Activated B cell treated with CpG ODN at 0.5 μM for 24 hours (primary cell): ENCODE measurements at regions not wholly inside any gene's neighbourhood (a gene's known extent, or its start where the extent isn't known, plus 50 kb on each side); places are given as distances from the start of the nearest gene placed in this dataset.

Experiments
- ATAC-seq: fragments of 200-7000 bp; cut with Tn5 transposase; one replicate; pipeline ENCODE4 v1.10.0; 2021; ENCODE audit warnings: low read depth, mild to moderate bottlenecking, moderate library complexity
- CTCF ChIA-PET: fragments of 350-600 bp; sonication (Branson Sonifier 250); formaldehyde crosslinking; loops from one replicate; lab custom pipeline; 2021; ENCODE audit warnings: antibody characterized with exemption; lab: Charles Lee
- POLR2A ChIA-PET: fragments of 350-600 bp; sonication (Branson Sonifier 250); formaldehyde crosslinking; loops from one replicate; lab custom pipeline; 2021; ENCODE audit warnings: antibody characterized with exemption; lab: Charles Lee
- DNase-seq: peaks from one replicate; pipeline ENCODE4 v3.0.0; 2022
- H3K27ac Mint-ChIP-seq: one replicate; pipeline ENCODE4 v1.8.0; 2020; ENCODE audit warnings: mixed read lengths
- H3K27me3 Mint-ChIP-seq: one replicate; pipeline ENCODE4 v1.8.0; 2021; ENCODE audit warnings: mixed read lengths
- H3K36me3 Mint-ChIP-seq: one replicate; pipeline ENCODE4 v1.8.0; 2021; ENCODE audit warnings: low read depth, mixed read lengths
- H3K4me1 Mint-ChIP-seq: one replicate; pipeline ENCODE4 v1.8.0; 2021; ENCODE audit warnings: mixed read lengths
- H3K4me3 Mint-ChIP-seq: one replicate; pipeline ENCODE4 v1.8.0; 2020; ENCODE audit warnings: mild to moderate bottlenecking, mixed read lengths
- H3K9me3 Mint-ChIP-seq: one replicate; pipeline ENCODE4 v1.8.0; 2020; ENCODE audit warnings: mixed read lengths
- CTCF ChIP-seq: fragments of 200-600 bp; IDR thresholded peaks from one replicate; pipeline ENCODE4 v1.8.0; 2022; ENCODE audit warnings: antibody characterized with exemption, mild to moderate bottlenecking
- intact Hi-C: fragments of 100-400 bp; cut with micrococcal nuclease; formaldehyde crosslinking; loops from one replicate; pipeline ENCODE4 v1.15.1; 2024

DNA sequence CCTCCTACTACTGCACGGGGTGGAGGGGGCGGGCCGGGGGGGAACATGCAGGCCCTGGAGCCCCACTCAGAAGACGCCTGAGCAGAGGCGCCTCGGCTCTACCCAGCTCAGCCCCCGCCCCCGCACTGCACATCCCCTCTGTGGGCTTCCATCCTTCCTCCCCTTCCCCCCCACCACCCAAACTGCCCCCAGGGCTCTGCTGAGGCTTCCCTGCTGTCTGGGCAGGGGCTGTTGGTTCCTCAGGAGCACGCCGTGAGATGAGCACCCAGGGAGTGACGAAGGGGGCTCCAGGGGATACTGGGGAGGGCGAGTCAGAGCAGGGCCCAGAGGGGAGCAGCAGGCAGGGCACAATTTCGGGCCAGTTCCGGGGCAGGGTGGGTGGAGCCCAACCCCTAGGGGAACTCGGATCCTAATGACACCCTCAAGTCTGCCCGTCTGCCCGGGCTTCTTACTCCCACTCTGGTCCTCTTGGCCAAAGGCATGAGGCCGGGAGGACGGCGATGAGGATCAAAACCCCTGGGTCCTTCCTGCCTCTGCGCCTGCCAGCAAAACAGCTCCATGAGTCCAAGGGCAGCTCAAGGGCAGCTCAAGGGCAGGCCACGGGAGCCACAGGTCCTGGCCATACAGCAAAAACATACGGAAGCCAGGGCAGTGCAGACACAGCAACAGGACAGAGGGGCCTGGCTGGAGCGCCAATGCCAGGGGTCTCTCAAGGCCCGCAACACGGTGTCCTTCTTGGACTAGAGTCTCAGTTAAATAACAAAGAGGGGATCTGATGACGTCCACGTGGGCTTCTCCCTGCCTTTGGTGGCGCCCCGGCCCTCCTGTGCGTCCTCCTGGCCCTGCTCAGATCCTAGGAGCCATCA, 200.9 kb downstream of the AUH start:
- no peak overlapping the region for H3K4me3 Mint-ChIP-seq
- no peaks in the 10 kb centered on the region for H3K36me3 Mint-ChIP-seq
- H3K9me3 Mint-ChIP-seq: no peaks in the 10 kb centered on the region
- H3K27ac Mint-ChIP-seq: no peak overlapping the region
- DNase-seq (no peak), ATAC-seq (no peak)
- ChIA-PET CTCF (no interaction called here), POLR2A (interaction anchor here (1.8 kb wide), 1 partner anchor 10 kb away, joined by 4 read pairs; no protein-coding TSS in a partner anchor)
- peaks cover 37% of the 10 kb centered on the region for H3K4me1 Mint-ChIP-seq
- no peaks in the 10 kb centered on the region for H3K27me3 Mint-ChIP-seq
- no peak for TF ChIP-seq CTCF
- intact Hi-C loops: loop anchor here (5.0 kb wide), 2 partner anchors 124 to 261 kb away; partner anchors contain the start of gene NFIL3

DNA sequence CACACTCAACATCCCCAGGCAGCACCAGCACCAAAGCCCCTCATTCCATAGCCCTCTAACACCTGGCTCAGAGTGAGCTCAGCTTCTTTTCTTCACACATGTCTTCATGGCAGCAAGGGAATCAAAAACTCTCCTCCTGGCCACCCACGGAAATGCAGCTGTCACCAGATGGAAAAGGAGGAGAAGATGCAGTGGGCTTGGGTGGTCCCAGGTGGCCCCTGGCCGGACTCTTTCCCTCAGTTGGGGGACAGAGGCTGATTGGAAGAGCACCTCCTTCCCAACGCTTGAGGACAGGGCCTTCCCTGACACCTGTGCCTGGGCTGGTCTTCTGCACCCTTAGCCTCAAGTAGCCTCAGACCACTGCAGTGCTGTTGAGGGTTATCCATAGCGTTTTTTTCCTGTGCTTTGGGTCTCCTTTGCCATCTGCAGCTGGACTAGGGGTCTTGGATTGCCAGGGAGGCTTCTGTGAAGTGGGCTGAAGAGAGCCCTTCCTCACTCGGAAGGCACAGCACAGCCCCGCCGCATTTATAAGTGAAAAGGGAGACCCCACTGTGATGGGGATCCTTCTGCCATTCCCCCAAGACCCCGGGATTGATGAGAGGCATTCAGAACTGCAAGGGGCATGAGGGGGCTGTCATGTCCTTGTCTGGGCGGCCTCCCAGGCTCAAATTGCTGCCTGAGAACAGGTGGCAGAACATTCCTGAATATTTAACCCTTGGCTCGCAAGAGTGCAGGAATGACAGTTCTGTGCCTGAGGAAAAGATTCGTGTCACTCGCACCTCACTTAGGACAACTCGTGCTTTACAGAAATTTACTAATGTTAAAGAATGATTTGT, 200.0 kb downstream of the AUH start:
- Mint-ChIP-seq H3K27ac (no peak overlapping the region), H3K27me3 (no peaks in the 10 kb centered on the region), H3K9me3 (no peaks in the 10 kb centered on the region), H3K4me1 (peaks cover 37% of the 10 kb centered on the region), H3K36me3 (no peaks in the 10 kb centered on the region), H3K4me3 (no peak overlapping the region)
- CTCF ChIA-PET: interaction anchor here (0.9 kb wide), 1 partner anchor 10 kb away, joined by 3 read pairs; no protein-coding TSS in a partner anchor
- no peak for ATAC-seq
- intact Hi-C loops: loop anchor here (5.0 kb wide), 2 partner anchors 124 to 261 kb away; partner anchors contain the start of gene NFIL3
- no peak for DNase-seq
- TF ChIP-seq CTCF: no peak
- POLR2A ChIA-PET: interaction anchor here (0.6 to 1.8 kb wide), 2 partner anchors 10 to 1603 kb away, joined by 3 to 4 read pairs; no protein-coding TSS in a partner anchor

GRCh38 chr9:91162311-91162710, 199.4 kb downstream of the AUH start:
- TF ChIP-seq CTCF: no peak
- intact Hi-C loops: loop anchor here (5.0 kb wide), 2 partner anchors 125 to 260 kb away; partner anchors contain the start of gene NFIL3
- POLR2A ChIA-PET: interaction anchor here (0.6 to 1.8 kb wide), 2 partner anchors 11 to 1603 kb away, joined by 3 to 4 read pairs; no protein-coding TSS in a partner anchor
- no peak for ATAC-seq
- Mint-ChIP-seq H3K4me3 (peak overlapping the region; percentile 20), H3K27me3 (no peaks in the 10 kb centered on the region), H3K9me3 (no peaks in the 10 kb centered on the region), H3K36me3 (no peaks in the 10 kb centered on the region), H3K27ac (peak overlapping the region; percentile 69), H3K4me1 (peaks cover 37% of the 10 kb centered on the region)
- DNase-seq: no peak
- CTCF ChIA-PET: interaction anchor here (0.9 kb wide), 1 partner anchor 11 kb away, joined by 3 read pairs; no protein-coding TSS in a partner anchor

DNA sequence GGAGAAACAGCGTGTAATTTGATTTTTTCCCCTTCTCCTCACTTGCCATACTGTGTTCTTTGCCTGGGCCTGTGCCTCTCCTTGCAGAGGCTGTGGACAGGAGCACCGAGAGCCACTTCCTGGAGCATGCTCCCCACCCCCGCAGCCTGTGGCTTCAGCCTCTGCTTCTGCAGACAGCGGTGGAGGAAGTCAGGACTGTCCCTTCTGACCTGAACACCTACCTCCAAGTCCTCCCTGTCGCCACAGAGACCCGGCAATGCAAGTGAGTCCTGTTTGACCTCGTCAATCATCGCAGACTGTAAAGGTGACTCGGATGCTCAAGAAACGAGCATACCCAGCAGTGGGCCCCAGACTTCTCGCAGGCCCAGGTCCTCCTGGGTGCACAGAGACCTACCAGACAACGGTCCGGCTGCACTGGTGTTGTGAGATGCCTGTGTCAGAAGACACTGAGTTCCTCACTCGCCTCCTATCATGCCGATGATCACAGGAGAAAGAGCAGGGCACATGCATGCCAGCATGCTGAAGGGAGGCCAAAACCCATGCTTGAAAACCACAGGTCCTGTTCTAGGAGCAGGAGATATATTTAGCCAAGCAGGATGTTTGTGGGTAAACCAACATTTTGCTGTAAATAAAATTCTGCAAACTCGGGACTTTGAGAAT, 198.8 kb downstream of the AUH start:
- H3K27me3 Mint-ChIP-seq: no peaks in the 10 kb centered on the region
- peaks cover 37% of the 10 kb centered on the region for H3K4me1 Mint-ChIP-seq
- H3K36me3 Mint-ChIP-seq: no peaks in the 10 kb centered on the region
- H3K4me3 Mint-ChIP-seq: peak overlapping the region; percentile 20
- no peaks in the 10 kb centered on the region for H3K9me3 Mint-ChIP-seq
- ATAC-seq: no peak
- no peak for TF ChIP-seq CTCF
- intact Hi-C loops: loop anchor here (5.0 kb wide), 2 partner anchors 126 to 259 kb away; partner anchors contain the start of gene NFIL3
- peak overlapping the region; percentile 57 for H3K27ac Mint-ChIP-seq
- DNase-seq: no peak
- ChIA-PET CTCF (interaction anchor here (0.9 kb wide), 1 partner anchor 11 kb away, joined by 3 read pairs; no protein-coding TSS in a partner anchor), POLR2A (interaction anchor here (0.6 to 2.3 kb wide), 4 partner anchors 12 to 1604 kb away, joined by 3 to 12 read pairs (median 4); no protein-coding TSS in a partner anchor)
